Hindlimb muscle (tissue), 1 donor: ENCODE measurements at regions not wholly inside any gene's neighbourhood (a gene's known extent, or its start where the extent isn't known, plus 50 kb on each side); places are given as distances from the start of the nearest gene placed in this dataset.

Source experiments
- DNase-seq: peaks from one replicate; pipeline ENCODE4 v3.0.0-alpha.2; 2013

DNA sequence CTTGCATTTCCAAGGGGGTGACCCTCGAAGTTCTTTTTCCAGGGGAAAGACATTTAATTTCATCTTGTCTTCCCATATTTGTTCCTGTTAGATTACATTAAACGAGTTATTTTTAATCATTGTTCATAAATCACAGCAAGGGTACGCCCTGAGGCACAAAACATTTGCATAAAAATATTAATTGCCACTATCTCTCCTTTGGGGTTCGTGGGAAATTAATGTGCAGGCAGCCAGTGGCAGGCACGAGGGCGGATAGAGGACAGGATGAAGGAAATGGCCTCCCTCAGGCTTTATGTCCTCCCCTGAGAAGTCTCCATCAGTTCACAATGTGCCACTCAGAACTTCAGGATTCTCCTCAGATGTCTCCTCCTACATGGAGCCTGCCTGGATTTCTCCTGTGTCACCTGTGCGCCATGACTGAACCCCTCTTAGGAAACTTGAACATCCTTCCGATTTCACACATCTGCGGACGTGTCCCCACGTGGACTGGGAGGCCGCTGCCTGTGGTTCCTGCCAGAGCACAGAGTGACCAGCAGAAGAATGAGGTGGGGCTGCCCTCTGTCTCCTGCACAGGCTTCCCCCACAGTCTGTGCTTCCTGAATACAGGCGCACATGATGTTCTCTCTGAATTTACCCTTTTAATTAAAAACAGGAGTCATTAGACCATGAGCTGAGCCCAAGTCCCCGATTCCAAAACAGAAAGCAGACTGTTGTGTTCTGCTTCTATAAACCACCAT, 1085.9 kb downstream of the TBC1D22A start:
- no peak for DNase-seq

DNA sequence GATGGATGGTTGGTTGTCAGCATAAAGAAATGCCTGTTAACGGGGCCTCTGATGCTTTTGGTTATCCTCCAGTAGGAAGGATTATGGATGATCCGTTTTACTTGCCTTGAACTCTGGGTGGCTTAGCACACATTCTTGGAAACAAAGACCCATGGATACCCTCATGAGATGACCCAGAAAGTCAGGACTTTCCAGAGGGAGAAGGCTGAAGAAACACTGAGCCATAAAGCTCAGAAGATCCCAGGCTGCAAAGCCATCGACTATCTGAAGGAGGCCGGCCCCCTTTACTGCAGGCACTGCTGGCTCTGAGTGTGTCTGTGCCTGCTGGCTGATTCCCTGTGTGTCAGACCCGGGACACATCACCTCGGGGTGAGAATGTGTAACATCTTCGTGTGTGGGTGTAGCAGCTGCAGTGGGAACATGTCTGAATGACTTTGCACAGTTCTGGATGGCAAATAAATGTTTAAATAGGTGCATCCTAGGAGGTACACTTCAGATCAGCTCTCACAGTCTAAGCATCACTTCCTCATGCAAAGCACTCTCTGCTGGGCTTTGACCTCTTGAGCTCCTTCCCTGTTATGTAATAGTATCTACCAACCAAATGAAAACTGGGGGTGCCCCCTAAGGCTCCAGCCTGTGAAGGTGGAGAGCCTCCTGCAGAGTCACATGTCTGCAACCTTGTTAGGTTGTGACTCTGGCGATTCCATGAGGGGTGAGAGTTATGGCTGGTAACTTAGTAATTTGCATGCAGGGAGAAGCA, 1084.9 kb downstream of the TBC1D22A start:
- no peak for DNase-seq

DNA sequence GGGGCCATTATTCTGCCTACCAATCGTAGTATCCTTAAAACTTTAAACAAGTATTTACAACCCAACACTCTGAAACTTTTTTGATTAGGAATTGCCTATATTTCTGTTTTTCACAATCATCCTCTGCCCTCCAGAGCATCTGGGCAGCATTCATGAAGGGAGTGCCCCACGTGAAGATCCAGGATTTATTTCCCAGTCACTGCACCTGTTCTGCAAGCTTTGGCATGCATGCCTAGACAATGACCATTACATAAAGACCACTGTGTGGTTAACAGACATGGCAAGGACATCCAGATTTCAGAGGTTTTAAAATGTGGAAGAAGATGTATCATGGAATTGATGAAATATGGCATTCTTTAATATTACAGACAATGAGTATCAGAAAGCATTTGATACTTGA, 1083.8 kb downstream of the TBC1D22A start:
- no peak for DNase-seq

DNA sequence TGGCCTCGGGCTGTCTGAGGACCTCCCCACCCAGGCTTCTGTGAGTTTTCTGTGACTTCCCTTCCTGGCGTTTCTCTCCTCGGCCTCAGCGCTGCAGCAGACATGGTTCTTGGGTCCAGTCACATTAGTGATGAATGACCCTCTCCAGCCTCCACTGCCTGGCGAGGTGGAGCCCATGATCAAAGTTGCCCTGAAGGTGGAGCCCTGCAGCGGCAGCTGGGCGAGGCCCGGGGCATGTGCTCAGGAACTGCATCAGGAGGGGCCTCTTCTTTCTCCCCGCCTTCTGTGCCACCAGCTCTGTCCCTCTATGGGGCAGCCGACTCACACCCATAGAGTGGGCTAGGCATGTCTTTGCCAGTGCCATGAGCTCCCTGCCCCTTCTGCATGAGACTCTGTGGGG, 1079.7 kb downstream of the TBC1D22A start:
- no peak for DNase-seq

DNA sequence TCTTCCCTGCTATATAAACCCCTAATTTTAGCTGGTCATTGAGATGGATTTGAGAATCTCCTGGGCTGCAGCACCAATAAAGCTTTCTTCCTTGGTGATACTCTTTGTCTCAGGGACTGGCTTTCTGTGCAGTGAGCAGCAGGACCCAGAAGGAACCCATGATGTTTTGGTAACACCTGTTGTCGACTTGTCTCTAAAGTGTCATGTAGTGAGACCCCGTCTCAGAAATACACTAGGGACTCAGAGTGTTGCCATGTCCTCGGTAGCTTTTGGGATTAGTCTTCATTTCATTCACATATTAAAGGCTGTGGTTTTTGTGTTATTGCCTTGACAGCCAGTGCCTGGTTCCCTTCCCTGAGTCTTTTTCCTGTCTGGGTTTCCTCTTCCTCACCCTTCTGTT, 1078.7 kb downstream of the TBC1D22A start:
- no peak for DNase-seq

DNA sequence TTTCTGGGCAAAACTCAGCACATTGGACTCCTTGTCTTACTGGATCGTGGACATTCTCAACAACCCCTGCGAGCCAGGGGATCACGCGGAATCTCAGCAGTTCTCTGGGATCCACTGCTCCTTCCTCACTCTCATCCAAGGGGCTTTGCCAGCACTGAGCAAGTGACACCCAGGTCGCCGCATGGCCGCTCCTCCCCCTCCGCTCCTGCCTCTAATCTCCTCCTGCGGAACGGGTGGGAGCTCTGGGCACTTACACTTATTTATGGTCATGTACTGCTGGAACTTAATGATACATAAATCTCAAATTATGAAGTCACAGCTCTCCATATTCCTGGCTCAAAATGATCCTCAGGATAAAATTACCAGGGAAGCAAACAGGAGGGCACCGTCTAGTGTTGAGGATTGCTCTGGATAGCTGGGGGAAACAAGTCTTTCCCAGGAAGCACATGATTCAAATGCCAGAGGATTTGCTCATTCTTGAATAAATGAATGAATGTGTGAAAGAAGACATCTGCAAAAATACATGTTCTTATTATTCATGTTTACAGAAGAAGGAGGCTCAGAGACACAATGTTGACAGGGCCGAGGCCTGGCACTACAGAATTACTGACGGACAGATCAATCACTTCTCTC, 1077.3 kb downstream of the TBC1D22A start:
- DNase-seq: no peak

DNA sequence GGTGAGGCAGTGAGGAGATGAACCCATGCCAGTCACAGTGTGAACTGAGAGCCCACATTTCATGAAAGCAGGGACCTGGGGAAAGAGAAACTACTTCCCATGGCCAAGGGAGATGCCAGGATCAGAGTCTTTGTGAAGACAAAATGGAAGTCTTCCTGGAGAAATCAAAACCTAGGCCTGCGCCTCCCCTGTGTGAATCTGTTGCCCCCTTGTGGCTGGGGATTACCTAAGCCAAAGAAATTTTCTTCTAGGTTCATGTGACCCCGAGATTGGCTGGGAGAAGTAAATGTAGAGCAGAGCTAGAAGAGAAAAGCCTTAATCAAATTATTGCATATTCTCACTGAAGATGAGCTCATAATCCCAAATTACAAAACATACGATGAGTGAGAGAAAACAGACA, 1075.3 kb downstream of the TBC1D22A start:
- no peak for DNase-seq

DNA sequence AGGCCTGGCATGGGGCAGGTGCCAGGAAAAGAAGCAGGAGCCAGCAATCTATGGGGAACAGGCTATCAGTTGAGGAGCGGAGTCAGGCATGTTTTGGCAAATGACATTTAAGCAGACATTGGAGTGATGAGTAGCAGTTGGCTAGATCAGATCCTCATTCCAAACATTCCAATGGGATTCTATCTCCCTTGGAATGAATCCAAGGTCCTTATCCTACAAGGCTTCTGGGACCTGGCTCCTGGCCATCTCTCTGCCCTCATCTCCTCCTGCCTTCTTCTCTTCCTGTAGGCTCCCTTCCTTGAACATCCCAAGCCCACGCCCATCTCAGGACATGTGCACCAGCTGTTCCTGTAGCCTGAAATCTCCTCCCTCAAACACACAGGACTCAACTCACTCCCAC, 1074.5 kb downstream of the TBC1D22A start:
- no peak for DNase-seq

DNA sequence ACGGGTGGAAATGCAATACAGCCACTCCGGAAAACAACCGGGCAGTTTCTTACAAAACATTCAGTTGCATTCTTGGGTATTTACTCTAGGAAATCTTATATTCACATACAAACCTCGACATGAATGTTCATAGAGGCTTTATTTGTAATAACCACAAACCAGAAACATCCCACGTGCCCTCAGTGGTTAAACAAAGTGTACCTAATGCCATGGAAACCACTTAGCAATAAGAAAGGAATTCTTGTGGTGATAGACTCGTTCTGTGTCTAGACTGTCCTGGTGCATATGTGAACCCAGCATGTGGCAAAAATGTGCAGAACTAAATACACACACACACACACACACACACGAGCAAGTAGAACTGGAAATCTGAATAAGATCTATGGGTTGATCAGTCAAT, 1073.3 kb downstream of the TBC1D22A start:
- no peak for DNase-seq

DNA sequence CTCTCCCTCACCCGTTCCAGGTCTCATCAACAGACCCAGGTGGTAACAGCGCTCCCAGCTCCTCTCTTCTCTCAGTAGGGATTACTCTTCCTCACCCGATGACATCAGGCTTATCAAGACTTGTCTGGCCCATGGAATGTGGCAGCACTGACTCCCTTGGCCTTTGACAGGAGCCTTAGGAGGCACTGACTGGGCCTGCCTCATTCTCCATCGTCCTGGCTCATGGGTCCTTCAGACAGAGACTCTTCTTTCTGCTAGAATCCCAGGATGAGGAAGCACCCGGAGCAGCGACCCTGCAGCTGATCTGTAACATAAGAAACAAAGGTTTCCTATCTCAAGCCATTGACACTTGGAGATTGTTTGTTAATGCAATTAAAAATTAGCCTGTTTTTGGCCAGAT, 1063.6 kb downstream of the TBC1D22A start:
- no peak for DNase-seq

DNA sequence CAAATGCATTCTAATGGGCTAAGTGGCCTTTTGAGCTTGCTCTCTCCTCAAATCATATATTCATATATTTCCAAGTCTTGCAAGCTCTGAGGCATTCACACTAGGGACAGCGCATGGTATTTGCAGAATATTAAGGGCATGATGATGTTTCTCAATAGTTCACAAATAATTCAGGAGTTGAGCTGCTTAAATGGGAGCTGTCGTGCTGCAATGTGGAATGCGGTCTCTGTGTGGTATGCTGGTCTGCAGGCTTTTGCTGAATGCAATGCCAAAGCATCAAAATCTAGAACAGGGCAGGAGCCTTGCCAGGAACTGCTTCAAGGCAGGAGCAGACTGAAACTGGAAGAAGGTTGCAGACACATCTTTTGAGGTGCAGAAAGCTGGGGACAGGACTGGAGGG, 1060.0 kb downstream of the TBC1D22A start:
- no peak for DNase-seq

DNA sequence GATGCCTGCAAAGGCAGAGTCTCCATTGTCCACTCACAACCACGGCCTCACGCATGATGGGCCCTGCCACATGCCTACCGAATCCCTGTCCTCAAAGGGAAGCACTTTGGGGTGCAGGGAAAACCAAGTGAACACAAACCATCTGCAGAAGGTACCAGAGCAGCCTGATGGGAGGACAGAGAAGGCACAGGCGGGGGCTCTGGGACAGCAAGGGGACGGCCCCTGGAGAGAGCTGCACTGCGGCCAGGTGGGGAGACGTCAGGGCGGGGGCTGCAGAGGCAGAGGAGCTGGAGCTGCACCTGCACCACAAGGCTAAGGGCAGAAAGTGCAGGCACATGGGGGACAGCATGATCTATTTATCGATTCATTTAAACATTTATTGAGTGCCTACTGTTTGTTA, 1056.0 kb downstream of the TBC1D22A start:
- DNase-seq: no peak

DNA sequence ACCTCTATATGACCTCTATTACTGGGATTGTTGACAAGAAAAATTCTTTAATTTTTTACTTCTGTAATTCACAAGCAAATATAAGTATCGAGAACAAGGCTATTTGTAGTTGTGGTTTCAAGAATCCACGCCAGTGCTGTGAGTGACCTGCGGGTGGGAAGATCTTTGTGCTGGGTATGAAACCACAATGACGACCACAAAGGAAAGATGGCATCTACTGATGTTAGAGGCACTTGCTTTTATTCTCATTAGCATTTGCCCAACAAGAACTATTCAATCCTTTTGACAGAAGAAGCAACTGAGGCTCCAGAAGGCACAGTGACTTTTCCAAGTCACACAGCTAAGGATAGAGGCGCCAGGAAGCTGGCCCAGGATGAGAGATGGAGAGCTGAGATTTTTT, 1054.9 kb downstream of the TBC1D22A start:
- no peak for DNase-seq

DNA sequence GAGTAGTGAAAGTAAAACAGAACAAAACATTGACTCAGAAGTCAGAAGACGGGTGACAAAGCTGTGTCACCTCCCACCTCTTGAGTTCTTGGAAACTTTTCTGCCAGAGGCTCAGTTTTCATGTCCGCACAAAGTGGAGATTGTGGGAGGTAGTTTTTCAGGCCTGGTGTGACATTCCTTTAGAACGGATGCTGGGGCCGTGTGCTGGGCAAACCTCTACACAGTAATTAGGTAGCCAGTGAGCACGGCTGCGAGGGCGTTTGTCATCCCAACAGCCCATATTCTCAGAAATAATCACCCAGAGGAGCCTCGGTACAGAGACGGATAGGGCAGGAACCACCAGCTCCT, 1054.4 kb downstream of the TBC1D22A start:
- no peak for DNase-seq

DNA sequence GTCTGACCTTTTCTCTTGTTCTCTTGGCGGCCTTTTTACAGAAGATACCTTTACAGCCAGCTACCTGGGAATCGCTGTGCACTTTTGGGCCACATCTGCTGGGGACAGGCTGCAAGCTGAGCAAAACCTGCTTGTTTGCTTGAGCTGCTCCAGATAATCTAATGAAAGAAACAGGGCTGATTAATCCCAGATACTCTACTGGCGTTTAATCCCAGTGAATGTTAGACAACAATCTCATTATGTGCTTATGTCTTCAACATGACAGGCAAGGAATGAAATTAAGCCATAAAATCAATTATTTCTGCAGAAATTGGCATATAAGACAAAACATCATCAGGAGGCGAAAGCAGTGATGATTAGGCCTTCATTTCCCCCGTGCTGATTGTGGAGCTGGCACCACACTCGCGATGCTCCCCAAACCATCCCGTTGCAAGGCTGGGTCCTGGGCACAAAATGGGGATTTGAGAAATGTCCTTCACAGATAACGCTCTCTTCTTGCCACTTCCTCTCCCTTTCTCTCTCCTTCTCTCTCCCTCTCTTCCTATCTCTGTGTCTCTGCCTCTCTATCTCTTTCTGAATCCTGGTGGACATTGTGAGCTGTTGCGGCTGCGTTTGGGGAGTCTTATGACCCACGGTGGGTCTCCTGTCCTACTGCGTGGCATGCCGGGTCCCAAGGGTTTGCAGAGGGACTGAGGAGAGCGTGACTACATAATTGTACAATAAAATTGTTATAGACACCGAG, 1053.8 kb downstream of the TBC1D22A start:
- no peak for DNase-seq

DNA sequence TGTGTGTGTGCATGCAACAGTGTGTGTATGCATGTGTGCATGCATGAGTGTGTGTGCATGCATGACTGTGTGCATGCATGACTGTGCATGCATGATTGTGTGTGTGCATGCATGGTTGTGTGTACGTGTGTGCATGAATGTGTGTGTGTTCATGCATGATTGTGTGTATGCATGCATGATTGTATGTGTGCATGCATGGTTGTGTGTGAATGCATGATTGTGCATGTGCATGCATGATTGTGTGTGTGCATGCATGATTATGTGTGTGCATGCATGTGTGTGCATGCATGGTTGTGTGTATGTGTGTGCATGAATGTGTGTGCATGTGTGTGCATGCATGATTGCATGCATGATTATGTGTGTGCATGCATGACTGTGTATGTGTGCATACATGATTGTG, 1052.0 kb downstream of the TBC1D22A start:
- no peak for DNase-seq

DNA sequence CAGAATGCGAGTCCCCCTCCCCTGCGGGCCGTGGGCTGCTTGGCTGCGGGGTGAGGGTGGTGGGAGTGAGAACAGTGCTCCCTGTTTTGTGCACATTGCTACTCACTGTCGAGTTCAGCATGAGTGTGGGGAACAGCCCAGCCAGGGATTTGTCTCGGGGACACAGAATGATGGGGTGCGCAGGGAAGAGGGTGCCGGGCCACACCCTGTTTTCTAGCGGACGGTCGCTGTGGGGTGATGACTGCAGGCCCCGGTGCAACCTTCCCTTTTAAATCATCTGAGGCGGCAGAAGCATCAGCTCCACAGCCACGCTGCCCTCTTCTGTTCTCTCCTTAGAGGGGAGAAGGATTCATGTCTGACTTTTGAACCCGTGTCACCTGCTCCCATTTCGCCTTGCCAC, 1051.2 kb downstream of the TBC1D22A start:
- no peak for DNase-seq

DNA sequence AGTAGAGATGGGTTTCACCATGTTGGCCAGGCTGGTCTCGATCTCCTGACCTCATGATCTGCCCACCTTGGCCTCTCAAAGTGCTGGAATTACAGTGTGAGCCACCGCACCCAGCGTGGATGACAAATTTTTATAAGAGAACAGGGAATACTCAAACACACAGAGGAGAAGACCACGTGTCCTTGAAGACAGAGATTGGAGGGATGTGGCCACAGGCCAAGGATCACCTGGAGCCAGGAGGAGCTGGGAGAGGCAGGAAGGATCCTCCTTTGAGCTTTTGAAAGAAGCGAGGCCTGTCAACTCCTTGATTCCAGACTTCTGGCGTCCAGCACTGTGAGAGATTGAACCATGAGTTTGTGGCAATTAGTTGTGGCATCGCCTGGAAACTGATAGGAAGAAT, 1049.5 kb downstream of the TBC1D22A start:
- no peak for DNase-seq

DNA sequence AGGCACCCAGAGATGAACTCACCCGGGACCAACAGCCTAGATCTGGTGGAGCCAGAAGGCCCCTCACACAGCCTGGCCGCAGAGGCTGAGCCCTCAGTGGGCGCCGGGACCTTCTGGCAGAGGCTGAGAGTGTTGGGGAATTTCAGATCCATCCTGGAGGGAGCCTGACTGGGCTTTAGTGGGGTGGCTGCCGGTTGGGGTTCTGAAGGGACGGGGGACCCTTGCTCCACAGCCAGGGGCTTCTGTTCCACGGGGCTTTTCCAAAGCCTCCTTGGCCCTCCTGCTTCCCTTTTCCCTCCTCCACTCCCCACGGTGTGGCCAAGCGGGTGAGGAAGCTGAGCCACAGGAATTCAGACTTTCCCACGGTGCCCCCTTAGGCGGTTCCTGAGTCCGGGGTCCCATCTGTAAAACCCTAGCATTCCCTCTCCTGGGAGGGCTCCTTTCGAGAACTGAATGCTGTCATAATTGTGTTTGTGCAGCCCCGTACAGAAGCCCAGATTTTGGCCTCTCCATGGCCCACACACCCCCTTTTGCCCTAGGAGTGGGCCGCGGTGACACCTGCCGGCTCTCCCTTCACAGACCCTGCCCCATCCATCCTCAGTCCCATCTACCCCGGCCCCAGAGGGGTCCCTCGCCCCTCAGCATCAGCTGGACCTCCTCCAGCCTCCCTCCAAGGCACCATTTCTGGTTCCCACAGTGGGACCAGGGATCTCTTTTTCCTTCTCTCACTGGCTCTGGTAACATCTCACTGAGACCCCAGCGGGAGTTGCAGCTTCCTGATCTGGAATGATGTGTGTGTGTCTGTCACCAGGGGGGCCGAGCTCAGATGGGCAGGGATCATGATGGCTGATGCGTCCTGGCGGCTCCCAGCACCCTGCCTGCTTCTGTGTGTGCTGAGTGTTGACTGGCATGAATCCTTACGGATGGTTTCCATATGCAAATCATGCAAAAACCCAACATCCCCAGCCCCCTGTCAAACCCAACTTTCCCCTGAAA, 1048.4 kb downstream of the TBC1D22A start:
- DNase-seq: no peak

DNA sequence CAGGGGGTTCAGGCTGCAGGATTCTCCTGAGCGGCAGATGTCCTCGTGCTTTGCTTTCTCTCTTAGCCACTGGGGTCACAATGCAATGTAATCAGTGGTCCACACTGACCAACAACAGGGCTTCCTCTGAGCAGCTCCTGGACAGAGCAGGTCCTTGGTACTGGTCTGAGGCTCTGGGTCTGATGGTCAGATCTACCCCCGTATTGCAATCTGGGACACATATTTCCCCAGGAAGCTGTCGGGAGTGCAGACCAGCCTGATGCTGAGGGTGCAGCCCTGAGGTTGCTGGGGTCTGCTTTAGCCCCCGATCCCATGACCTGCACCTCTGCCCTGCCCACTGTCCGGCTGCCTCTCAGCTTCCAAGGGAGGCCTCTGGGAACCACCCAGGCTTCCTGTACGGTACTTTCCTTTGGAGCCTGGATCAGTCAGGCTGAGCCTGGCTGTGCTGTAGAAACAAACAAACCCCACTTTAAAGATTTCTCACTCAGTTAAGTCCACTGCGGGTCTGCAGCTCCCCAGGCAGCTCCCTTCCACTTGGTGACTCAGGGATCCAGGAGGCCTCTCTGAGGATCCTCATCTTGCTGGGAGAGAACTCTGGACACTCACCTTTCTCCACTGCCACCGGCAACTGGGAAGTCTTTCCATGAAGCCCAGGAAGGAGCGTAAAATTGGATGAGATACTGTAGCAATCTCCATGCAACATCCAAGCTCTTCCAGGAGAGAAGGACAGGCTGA, 1046.6 kb downstream of the TBC1D22A start:
- no peak for DNase-seq

DNA sequence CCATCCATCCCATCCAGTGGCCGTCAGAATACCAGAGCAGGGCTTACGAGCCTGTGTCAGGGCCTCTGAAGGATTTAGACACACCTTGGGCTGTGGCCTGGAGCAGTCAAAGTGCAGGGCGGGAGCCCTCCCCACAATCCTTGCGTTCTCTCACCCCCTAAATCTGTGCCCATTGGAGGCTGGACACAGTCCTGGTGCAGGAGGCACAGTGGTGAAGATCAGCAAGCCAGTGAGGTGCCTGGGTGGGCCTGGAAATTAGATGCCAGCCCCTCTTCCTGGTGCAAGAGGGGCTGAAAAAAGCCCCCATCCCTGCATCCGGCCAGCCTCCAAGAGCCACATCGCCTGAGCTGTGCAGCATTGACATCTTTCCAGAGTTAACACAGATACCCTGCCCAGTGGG, 1045.8 kb downstream of the TBC1D22A start:
- no peak for DNase-seq
